Thyroid gland (tissue), 4 donors: ENCODE measurements at regions not wholly inside any gene's neighbourhood (a gene's known extent, or its start where the extent isn't known, plus 50 kb on each side); places are given as distances from the start of the nearest gene placed in this dataset.

Experiments used
- CTCF ChIP-seq, 6 experiments: fragments of 200-600 bp in 3 of 6; fragments of 450-650 bp in 3 of 6; sonication (generic) in 3 of 6; IDR thresholded peaks; one replicate each; pipeline ENCODE4 v1.5.1; 2016 to 2019; ENCODE audit warnings: antibody characterized with exemption in 6 of 6, mild to moderate bottlenecking in 2 of 6, inconsistent platforms in 1 of 6, moderate library complexity in 1 of 6
- POLR2A ChIP-seq, 2 donors: fragments of 450-650 bp; IDR thresholded peaks; one replicate each; pipeline ENCODE4 v1.6.1; 2017; ENCODE audit warnings: antibody characterized with exemption in 2 of 2, mild to moderate bottlenecking in 2 of 2, moderate library complexity in 1 of 2

DNA sequence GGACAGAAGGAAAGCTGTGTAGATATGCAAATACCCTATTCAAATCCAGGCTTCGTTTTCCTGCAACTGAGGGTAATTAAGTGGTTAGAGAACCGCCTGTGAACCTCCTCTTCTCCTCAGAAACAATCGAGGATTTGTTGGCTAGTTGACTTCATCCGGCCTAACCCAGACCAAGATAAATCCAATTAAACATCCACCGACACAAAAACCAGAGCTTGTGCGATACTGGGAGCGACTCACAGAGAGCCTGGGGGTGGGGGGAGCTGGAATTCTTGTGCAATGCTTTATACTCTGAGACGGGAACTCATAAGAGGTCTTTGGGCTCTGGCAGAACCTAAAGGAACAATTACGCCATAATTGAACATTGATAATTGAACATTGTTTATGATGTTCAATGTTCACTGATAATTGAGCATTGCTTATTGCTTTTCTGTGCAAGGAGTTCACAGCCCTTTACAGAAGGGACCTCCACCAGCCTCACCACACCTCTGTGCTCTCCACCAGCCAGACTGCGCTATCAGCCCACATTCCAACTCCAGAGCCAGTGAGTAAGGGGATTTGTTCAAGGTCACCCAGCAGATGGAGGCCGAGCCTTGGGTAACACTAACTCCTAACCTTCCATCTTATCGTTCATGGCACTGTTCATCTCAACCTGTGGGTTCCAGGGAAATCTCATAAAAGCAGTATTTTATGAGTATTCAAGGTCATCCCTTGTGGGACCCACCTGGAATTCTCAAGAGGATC lies 429.6 kb upstream of the JARID2 start:
- TF ChIP-seq CTCF (IDR thresholded peaks at IDR 0.05) = no peak
- no peak for TF ChIP-seq POLR2A (IDR thresholded peaks at IDR 0.05)
